Spleen (tissue), 7 donors: ENCODE measurements at regions not wholly inside any gene's neighbourhood (a gene's known extent, or its start where the extent isn't known, plus 50 kb on each side); places are given as distances from the start of the nearest gene placed in this dataset.

Experiments
- POLR2A ChIP-seq, 3 donors: fragments of 450-650 bp; IDR thresholded peaks; one replicate each; pipeline ENCODE4 v1.5.1; 2017; ENCODE audit warnings: antibody characterized with exemption in 3 of 3, mild to moderate bottlenecking in 1 of 3
- POLR2AphosphoS5 ChIP-seq, 3 donors: sonication (generic); formaldehyde crosslinking; IDR thresholded peaks; one replicate each; pipeline ENCODE4 v1.5.1; 2017; ENCODE audit warnings: antibody characterized with exemption in 3 of 3
- TF ChIP-seq, protein P1 (sequence below), 11 experiments: fragments of 200-600 bp in 7 of 11; fragments of 450-650 bp in 4 of 11; sonication (generic) in 4 of 11; IDR thresholded peaks in 8 of 11; conservative IDR thresholded peaks in 3 of 11; 1 replicate in 7 of 11; 2 replicates in 4 of 11; pipeline versions ENCODE4 v1.4.0 to v1.8.0; 2016 to 2021; ENCODE audit warnings: antibody characterized with exemption in 11 of 11, inconsistent platforms in 4 of 11, mild to moderate bottlenecking in 1 of 11
- donor health status: DM: no; HTN: no; CAD: no; lungs with moderate emphysema.
- donor health status: DM: no; HTN: no; CAD: no.
- donor health status: DM: no; HTN: no; CAD: no.

DNA sequence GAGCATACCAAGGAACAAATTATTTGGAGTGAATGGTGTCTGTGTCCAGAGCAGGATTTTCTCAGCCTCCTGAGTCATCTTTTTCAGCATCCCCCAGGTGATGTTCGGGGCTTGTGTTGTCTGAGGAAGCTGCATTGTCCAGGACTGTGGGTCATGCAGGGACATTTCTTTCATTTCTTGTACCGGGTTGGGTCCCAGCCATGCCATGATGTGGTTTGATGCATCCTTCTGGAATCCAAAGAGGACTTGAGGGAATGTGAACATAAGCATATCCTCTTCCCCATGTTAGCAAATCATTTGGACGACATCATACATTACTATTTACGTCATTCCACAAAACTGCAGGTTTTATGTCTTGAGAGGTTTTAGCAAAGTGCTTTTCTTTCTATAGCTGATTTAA, 797.8 kb downstream of the CCDC85A start:
- TF ChIP-seq, protein P1, sequence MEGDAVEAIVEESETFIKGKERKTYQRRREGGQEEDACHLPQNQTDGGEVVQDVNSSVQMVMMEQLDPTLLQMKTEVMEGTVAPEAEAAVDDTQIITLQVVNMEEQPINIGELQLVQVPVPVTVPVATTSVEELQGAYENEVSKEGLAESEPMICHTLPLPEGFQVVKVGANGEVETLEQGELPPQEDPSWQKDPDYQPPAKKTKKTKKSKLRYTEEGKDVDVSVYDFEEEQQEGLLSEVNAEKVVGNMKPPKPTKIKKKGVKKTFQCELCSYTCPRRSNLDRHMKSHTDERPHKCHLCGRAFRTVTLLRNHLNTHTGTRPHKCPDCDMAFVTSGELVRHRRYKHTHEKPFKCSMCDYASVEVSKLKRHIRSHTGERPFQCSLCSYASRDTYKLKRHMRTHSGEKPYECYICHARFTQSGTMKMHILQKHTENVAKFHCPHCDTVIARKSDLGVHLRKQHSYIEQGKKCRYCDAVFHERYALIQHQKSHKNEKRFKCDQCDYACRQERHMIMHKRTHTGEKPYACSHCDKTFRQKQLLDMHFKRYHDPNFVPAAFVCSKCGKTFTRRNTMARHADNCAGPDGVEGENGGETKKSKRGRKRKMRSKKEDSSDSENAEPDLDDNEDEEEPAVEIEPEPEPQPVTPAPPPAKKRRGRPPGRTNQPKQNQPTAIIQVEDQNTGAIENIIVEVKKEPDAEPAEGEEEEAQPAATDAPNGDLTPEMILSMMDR (IDR thresholded peaks at IDR 0.05 in 8 of 11, conservative IDR thresholded peaks at IDR 0.05 in 3 of 11) = no peak
- no peak for TF ChIP-seq POLR2A (IDR thresholded peaks at IDR 0.05)
- TF ChIP-seq POLR2AphosphoS5 (IDR thresholded peaks at IDR 0.05) = no peak
